ENCODE measurements at regions not wholly inside any gene's neighbourhood (a gene's known extent, or its start where the extent isn't known, plus 50 kb on each side); places are given as distances from the start of the nearest gene placed in this dataset.
"Not testable (repeated sequence)": the region's sequence is repeated elsewhere in the genome, so short reads cannot be mapped to it uniquely, and the experiment has no call there.

DNA sequence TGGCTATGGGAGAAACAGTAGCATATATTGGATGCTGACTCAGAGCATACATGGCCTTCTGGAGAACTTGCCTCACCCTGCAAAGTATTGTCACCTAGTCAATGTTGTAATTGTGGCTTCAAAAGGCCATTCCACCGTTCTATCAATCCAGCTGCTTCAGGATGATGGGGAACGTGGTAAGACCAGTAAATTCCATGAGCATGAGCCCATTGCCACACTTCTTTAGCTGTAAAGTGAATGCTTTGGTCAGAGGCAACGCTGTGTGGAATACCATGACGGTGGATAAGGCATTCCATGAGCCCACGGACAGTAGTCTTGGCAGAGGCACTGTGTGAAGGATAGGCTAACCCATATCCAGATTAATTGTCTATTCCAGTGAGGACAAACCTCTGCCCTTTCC lies 1300.1 kb upstream of the ACVR2A start:
- no peak for ATAC-seq
- TF ChIP-seq, protein P1, sequence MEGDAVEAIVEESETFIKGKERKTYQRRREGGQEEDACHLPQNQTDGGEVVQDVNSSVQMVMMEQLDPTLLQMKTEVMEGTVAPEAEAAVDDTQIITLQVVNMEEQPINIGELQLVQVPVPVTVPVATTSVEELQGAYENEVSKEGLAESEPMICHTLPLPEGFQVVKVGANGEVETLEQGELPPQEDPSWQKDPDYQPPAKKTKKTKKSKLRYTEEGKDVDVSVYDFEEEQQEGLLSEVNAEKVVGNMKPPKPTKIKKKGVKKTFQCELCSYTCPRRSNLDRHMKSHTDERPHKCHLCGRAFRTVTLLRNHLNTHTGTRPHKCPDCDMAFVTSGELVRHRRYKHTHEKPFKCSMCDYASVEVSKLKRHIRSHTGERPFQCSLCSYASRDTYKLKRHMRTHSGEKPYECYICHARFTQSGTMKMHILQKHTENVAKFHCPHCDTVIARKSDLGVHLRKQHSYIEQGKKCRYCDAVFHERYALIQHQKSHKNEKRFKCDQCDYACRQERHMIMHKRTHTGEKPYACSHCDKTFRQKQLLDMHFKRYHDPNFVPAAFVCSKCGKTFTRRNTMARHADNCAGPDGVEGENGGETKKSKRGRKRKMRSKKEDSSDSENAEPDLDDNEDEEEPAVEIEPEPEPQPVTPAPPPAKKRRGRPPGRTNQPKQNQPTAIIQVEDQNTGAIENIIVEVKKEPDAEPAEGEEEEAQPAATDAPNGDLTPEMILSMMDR (IDR thresholded peaks at IDR 0.05) = no peak
- no peaks in the 10 kb centered on the region for H3K36me3 ChIP-seq (ENCODE audit: low read depth)

DNA sequence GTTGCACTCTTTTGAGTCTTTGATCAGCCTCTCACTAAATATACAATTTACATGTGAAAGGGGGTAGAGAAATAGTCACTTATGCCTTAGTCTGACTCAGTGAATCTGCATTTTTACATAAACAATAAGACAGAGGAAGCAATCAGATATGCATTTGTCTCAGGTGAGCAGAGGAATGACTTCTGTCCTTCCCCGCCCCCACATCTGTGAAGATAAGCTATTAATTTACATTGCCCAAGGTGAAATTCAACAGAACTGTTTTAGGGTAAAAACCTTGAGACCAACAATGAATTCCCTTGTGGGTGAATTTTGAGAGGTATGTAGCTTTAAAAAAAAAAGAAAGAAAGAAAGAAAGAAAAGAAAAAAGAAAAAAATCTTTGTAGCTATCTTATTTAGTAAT lies 1302.9 kb upstream of the ACVR2A start:
- TF ChIP-seq, protein P1 (IDR thresholded peaks at IDR 0.05) = no peak
- DNase-seq (no peak), ATAC-seq (no peak)
- no peaks in the 10 kb centered on the region for H3K4me1 ChIP-seq (ENCODE audit: low read depth)
- H3K36me3 ChIP-seq (ENCODE audit: low read depth) = no peaks in the 10 kb centered on the region
- intact Hi-C loops (cut with DNase I, micrococcal nuclease) = no loop called here
- H3K4me3 ChIP-seq = no peak overlapping the region
- H3K9me3 ChIP-seq = no peaks in the 10 kb centered on the region

More for the DNA sequence above, 1300.1 kb upstream of the ACVR2A start:
- intact Hi-C loops (cut with DNase I, micrococcal nuclease) = no loop called here
- H3K4me1 ChIP-seq (ENCODE audit: low read depth) = no peaks in the 10 kb centered on the region
- no peaks in the 10 kb centered on the region for H3K9me3 ChIP-seq
- no peak overlapping the region for H3K4me3 ChIP-seq
- no peak for DNase-seq

DNA sequence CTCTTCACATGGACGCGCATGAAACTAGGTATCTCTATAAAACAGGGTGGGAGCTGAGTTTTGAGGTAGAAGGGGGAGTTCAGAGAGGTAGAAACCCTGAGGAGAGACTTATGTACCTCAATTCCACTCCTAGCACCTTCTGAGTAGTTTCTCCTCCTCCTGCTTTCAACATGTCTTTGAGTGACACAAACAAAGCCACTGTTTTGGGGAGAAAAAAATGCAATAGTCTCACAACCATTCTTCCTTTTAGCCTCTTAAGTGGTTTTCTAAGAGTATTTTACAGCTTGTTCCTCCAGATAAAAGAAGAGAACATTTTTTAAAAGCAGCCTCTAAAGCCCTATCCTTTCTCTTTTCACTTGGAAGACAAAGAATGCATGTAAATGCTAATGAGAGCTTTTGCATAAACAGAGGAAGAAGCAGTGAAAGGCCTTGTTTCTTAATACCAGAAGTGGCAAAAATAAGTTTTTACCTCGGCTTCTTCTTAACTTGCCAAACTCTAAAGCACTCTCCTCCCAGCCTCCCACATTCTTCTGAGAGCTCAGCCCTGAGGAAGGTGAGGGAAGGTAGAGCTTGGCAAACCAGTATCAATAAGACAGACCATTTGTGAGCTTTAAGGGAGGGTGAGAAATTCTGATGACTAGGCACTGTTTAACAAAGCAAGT lies 1304.4 kb upstream of the ACVR2A start:
- TF ChIP-seq, protein P1 (IDR thresholded peaks at IDR 0.05) = no peak
- no peaks in the 10 kb centered on the region for H3K36me3 ChIP-seq (ENCODE audit: low read depth)
- H3K9me3 ChIP-seq = no peaks in the 10 kb centered on the region
- DNase-seq (no peak), ATAC-seq (no peak)
- intact Hi-C loops (cut with DNase I, micrococcal nuclease) = no loop called here
- H3K4me1 ChIP-seq (ENCODE audit: low read depth) = no peaks in the 10 kb centered on the region
- H3K4me3 ChIP-seq = no peak overlapping the region

DNA sequence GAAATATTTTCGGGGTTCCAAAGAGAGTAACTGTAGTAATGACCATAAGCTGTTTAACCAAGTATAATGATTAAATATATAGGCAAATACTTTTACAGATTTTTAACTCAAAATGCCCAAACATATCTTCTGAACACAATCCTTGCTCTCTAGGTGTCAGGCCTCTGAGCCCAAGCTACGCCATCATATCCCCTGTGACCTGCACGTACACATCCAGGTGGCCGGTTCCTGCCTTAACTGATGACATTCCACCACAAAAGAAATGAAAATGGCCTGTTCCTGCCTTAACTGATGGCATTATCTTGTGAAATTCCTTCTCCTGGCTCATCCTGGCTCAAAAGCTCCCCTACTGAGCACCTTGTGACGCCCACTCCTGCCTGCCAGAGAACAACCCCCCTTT lies 1305.1 kb upstream of the ACVR2A start:
- intact Hi-C loops (cut with DNase I, micrococcal nuclease); DNase-seq; H3K36me3 ChIP-seq (ENCODE audit: low read depth); H3K9me3 ChIP-seq; ATAC-seq; H3K4me3 ChIP-seq; H3K4me1 ChIP-seq (ENCODE audit: low read depth): not testable (repeated sequence)

DNA sequence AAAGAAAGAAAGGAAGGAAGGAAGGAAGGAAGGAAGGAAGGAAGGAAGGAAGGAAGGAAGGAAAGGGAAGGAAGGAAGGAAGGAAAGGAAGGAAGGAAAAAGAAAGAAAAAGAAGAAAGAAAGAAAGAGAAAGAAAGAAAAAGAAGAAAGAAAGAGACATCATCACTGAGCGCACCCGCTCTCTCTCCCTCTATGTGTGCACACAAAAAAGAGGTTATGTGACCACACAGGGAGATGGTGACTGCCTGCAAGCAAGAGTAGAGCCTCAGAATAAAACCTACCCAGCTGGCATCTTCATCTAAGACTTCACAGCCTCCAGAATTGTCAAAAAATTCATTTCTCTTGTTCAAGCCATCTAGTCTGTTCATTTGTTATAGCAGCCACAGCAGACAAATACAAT lies 1307.4 kb upstream of the ACVR2A start:
- intact Hi-C loops (cut with DNase I, micrococcal nuclease) = no loop called here
- TF ChIP-seq, protein P1 (IDR thresholded peaks at IDR 0.05) = no peak
- ATAC-seq (no peak), DNase-seq (no peak)
- H3K36me3 ChIP-seq (ENCODE audit: low read depth) = no peaks in the 10 kb centered on the region
- H3K4me1 ChIP-seq (ENCODE audit: low read depth) = no peaks in the 10 kb centered on the region
- no peak overlapping the region for H3K4me3 ChIP-seq
- H3K9me3 ChIP-seq = no peaks in the 10 kb centered on the region

DNA sequence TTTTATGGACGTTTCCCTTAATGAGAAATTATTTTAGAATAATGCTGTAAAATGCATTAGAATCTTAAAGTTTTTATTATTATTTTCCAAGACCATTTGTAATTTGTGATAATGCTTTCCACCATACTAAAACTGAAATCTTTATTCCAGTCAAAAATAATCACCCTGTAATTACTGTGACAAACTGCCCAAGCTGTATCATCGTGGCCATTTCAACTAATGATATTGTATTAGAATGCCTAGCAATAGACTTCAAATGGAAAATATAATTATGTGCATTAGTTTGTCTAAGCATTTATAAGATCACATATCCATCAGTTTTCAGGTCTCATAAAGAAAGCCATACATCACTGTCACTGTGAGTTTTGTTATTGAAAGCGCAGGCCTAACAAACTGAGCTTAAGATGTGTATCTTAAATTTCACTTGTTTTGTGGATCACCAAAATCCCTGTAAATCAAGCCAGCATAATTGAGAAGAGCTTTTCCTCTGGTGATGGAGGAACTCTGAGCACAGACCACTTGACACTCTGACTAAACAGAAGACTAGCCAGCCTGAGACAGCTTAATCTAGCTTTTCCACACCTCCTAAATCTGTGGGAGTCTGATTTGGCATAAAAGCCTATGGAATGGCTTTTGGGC lies 1312.2 kb upstream of the ACVR2A start:
- DNase-seq (no peak), ATAC-seq (no peak)
- Histone ChIP-seq H3K36me3 (ENCODE audit: low read depth) (no peaks in the 10 kb centered on the region), H3K4me1 (ENCODE audit: low read depth) (no peaks in the 10 kb centered on the region), H3K9me3 (no peaks in the 10 kb centered on the region), H3K4me3 (no peak overlapping the region)
- TF ChIP-seq, protein P1 (IDR thresholded peaks at IDR 0.05) = no peak
- intact Hi-C loops (cut with DNase I, micrococcal nuclease) = no loop called here

Measured in mucosa of descending colon (tissue), 3 donors.